ENCODE measurements at regions not wholly inside any gene's neighbourhood (a gene's known extent, or its start where the extent isn't known, plus 50 kb on each side); places are given as distances from the start of the nearest gene placed in this dataset.

DNA sequence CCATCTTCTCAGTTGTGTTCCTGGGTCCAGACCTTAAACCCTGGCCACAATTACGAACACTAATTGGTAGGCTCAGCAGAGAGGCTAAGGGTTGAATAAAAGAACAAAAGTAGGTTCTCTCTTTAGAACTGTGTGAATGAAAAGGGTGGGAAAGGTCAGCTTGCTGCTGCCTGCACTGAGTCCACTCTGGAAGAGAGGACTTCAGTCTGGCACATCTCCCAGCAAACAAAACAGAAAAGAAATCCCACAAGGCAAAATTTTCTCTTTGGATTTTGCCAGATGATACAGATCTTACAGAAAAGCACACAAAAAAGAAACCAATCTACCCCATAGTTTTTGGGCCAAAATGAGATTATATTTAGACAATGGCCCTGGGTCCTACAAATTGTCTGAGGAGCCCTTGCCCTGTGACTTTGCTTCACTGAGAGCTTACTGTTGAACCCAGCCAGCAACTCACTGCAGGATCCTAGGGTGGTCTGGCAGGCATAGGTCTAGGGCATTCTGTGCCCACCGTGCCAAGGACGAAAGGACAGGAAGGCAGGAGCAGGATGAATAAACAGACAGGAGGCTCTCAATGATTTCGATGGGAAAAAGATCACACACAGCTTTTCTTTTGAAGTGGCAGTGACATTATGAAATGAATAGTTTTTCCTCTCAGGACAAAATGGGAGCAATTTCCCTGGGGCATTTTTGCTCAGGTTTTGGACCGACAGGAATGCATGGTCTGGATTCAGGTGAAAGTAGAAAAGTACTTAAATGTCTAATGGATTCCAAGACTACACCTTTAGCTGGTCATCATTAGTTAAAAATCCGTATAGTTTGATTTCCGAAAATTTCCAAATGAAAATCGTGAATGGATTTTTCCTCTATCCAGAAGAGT is 68.4 kb upstream of the STAM2 start:
- DNase-seq, result no peak
- TF ChIP-seq EP300 (IDR thresholded peaks at IDR 0.05), result no peak
- TF ChIP-seq POLR2A (IDR thresholded peaks at IDR 0.05), result no peak
- TF ChIP-seq, protein P1, sequence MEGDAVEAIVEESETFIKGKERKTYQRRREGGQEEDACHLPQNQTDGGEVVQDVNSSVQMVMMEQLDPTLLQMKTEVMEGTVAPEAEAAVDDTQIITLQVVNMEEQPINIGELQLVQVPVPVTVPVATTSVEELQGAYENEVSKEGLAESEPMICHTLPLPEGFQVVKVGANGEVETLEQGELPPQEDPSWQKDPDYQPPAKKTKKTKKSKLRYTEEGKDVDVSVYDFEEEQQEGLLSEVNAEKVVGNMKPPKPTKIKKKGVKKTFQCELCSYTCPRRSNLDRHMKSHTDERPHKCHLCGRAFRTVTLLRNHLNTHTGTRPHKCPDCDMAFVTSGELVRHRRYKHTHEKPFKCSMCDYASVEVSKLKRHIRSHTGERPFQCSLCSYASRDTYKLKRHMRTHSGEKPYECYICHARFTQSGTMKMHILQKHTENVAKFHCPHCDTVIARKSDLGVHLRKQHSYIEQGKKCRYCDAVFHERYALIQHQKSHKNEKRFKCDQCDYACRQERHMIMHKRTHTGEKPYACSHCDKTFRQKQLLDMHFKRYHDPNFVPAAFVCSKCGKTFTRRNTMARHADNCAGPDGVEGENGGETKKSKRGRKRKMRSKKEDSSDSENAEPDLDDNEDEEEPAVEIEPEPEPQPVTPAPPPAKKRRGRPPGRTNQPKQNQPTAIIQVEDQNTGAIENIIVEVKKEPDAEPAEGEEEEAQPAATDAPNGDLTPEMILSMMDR (IDR thresholded peaks at IDR 0.05), result no peak
- WGBS, 3 donors, result 83 to 86% (median 86%) methylated on average over 8 of the region's 8 CpGs
- Histone ChIP-seq H3K4me3 (no peak overlapping the region), H3K9me3 (no peaks in the 10 kb centered on the region), H3K27me3 (no peaks in the 10 kb centered on the region), H3K36me3 (no peaks in the 10 kb centered on the region), H3K4me1 (ENCODE audit: insufficient read depth) (peaks cover 4% of the 10 kb centered on the region), H3K27ac (no peak overlapping the region)
- intact Hi-C loops (cut with DNase I), result no loop called here

DNA sequence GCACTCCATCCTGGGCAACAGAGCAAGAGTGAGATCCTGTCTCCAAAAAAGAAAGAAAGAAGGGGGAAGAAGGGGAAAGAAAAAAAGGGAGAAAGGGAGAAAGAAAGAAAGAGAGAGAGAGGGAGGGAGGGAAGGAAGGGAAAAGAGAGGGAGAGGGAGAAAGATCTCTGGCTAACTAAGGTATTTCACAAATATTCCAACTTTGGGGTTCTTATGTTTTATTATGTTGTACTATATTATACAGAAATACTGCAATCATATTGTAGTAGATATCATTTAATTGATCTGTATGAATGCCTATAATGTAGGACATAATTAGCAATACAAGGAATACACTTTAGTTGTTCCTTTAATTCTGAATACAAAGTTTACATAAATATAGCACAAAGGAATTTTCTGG is 70.1 kb upstream of the STAM2 start:
- intact Hi-C loops (cut with DNase I), result no loop called here
- Histone ChIP-seq H3K27me3 (no peaks in the 10 kb centered on the region), H3K4me1 (ENCODE audit: insufficient read depth) (peaks cover 4% of the 10 kb centered on the region), H3K27ac (no peak overlapping the region), H3K36me3 (no peaks in the 10 kb centered on the region), H3K4me3 (no peak overlapping the region), H3K9me3 (no peaks in the 10 kb centered on the region)
- DNase-seq, result no peak
- TF ChIP-seq, protein P1 (IDR thresholded peaks at IDR 0.05), result no peak
- TF ChIP-seq POLR2A (IDR thresholded peaks at IDR 0.05) (no peak), EP300 (IDR thresholded peaks at IDR 0.05) (no peak)

DNA sequence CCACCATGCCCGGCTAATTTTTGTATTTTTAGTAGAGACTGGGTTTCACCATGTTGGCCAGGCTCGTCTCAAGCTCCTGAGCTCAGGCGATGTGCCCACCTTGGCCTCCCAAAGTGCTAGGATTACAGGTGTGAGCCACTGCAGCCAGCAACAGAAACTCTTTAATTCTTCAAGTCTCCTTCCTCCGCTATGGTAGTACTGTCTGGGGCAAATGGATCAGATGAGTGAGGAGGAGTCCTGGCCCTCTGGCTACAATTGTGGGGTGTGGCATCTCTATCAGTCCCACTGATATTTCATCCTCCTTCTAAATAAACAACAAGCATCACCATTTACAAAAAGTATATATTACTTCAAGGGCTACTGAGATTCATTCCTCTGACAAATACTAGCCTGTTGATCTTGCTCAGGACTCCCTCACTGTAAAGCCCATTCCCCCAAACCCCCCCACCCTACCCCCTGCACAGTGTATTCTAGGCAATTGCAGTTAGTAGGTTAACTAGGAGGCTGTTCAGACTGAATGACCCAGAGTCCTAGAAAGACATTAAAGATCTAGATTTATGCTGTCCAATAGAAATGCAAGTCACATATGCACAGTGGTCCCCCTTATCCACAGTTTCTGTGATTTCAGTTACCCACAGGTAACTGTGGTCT is 71.2 kb upstream of the STAM2 start:
- Histone ChIP-seq H3K4me1 (ENCODE audit: insufficient read depth) (peaks cover 2% of the 10 kb centered on the region), H3K4me3 (no peak overlapping the region), H3K27ac (no peak overlapping the region), H3K27me3 (no peaks in the 10 kb centered on the region), H3K9me3 (no peaks in the 10 kb centered on the region), H3K36me3 (no peaks in the 10 kb centered on the region)
- no peak for DNase-seq
- WGBS, 3 donors, result 88 to 93% (median 89%) methylated on average over 4 of the region's 4 CpGs
- intact Hi-C loops (cut with DNase I), result no loop called here
- no peak for TF ChIP-seq EP300 (IDR thresholded peaks at IDR 0.05)
- TF ChIP-seq, protein P1 (IDR thresholded peaks at IDR 0.05), result no peak
- TF ChIP-seq POLR2A (IDR thresholded peaks at IDR 0.05), result no peak

DNA sequence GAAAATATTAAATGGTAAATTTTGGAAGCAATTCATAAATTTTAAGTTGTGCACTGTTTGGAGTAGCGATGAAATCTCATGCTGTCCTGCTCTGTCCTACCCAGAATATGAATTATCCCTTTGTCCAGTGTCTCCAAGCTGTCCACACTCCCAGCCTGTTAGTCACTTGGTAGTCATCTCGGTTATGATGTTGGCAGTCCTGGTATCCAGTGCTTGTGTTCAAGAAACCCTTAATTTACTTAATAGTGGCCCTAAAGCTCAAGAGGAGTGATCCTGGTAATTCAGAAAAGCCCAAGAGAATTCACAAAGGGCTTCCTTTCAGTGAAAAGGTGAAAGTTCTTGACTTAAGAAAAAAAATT is 71.8 kb upstream of the STAM2 start:
- Histone ChIP-seq H3K9me3 (no peaks in the 10 kb centered on the region), H3K36me3 (no peaks in the 10 kb centered on the region), H3K4me1 (ENCODE audit: insufficient read depth) (peaks cover 2% of the 10 kb centered on the region), H3K27ac (no peak overlapping the region), H3K27me3 (no peaks in the 10 kb centered on the region), H3K4me3 (no peak overlapping the region)
- DNase-seq, result no peak
- TF ChIP-seq EP300 (IDR thresholded peaks at IDR 0.05) (no peak), POLR2A (IDR thresholded peaks at IDR 0.05) (no peak)
- TF ChIP-seq, protein P1 (IDR thresholded peaks at IDR 0.05), result no peak
- intact Hi-C loops (cut with DNase I), result no loop called here
- WGBS, 3 donors, result 77 to 85% (median 79%) methylated on average over 2 of the region's 2 CpGs
